Dermis microvascular lymphatic vessel endothelial cell (primary cell): ENCODE measurements at regions not wholly inside any gene's neighbourhood (a gene's known extent, or its start where the extent isn't known, plus 50 kb on each side); places are given as distances from the start of the nearest gene placed in this dataset.
A peak's percentile ranks its signal among the peaks of the same experiment; 100 is the strongest.
"Not testable (repeated sequence)": the region's sequence is repeated elsewhere in the genome, so short reads cannot be mapped to it uniquely, and the experiment has no call there.

Source experiments
- DNase-seq, 2 donors: peaks; one replicate each; pipeline versions ENCODE4 v3.0.0 to v3.0.0-alpha.2; 2010; ENCODE audit warnings: low read depth in 2 of 2

DNA sequence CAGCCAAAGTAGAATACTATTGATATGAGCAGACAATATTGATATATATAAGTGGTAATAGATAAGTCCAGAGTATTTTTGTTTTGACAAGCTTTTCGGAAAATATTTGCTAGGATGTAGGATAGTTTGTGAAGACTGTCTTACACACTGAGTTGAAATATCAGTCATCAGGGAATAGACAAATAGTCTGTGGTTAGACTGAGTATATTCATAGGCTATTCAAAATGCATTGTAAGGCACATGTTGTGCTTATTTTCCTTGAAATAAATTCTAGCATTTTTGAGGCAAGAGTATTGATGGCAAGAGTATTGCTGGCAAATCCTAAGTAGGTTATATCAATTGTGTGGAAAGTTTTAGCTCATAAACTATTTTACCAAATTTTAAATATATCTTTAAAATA is 201.1 kb downstream of the LRIG3 start:
- no peak for DNase-seq

- no peak for DNase-seq
Measured at GRCh38 chr12:58720421-58720820, 199.9 kb downstream of the LRIG3 start.

DNA sequence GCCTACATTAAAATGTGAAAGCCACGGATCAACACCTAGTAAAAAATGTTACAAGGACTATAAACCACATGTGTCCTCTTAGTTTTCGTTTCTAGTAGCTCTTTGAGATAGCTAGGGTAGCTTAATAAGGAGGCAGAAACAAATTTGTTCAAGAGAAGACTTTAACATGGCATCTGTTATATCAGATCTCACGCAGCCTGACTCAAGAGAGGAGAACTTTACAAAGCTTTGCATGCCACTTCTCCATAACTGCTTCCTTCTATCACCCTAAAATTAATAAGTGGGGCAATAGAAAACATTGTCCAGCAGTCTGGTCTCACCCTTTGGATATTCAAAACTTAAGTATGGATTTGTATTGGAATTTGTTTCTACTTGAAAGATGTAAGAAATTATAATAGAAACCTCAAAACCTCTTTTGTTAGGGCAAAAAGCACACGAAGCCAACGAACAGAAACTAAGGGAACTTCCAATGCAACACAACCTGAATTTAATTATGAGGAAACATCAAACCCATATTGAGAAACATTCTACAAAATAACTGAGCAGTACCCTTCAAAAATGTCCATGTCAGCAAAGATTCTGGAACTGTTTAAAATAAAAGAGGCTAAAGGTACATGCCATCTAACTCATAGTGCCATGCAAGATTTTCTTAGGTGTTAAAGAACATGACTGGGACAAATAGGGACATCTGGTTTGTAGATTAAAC is 194.8 kb downstream of the LRIG3 start:
- DNase-seq = no peak

GRCh38 chr12:58727521-58727920 is 192.8 kb downstream of the LRIG3 start:
- no peak for DNase-seq

- no peak for DNase-seq
Measured at GRCh38 chr12:58728397-58728796, 191.9 kb downstream of the LRIG3 start.

DNA sequence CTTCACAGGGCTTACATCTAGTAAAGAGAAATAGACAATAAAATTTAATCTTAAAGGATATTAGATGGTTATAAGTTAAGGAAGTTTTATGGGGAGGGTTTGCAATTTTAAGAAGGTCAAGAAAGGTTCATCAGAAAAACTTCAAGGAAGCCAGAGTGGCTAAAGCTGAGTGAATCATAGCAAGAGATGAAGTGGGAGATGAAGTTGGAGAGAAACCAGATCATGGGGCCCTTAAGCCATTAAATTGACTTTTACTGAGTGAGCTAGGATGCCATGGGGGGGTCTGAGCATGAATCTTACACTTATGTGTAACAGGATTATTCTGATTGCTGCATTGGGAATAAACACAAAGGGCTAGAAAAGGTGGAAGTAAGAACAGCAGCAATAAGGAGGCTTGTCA is 189.2 kb downstream of the LRIG3 start:
- DNase-seq = no peak

GRCh38 chr12:58732894-58733293 is 187.4 kb downstream of the LRIG3 start:
- no peak for DNase-seq

- DNase-seq = no peak
Measured at GRCh38 chr12:58741226-58741625, 179.1 kb downstream of the LRIG3 start.

DNA sequence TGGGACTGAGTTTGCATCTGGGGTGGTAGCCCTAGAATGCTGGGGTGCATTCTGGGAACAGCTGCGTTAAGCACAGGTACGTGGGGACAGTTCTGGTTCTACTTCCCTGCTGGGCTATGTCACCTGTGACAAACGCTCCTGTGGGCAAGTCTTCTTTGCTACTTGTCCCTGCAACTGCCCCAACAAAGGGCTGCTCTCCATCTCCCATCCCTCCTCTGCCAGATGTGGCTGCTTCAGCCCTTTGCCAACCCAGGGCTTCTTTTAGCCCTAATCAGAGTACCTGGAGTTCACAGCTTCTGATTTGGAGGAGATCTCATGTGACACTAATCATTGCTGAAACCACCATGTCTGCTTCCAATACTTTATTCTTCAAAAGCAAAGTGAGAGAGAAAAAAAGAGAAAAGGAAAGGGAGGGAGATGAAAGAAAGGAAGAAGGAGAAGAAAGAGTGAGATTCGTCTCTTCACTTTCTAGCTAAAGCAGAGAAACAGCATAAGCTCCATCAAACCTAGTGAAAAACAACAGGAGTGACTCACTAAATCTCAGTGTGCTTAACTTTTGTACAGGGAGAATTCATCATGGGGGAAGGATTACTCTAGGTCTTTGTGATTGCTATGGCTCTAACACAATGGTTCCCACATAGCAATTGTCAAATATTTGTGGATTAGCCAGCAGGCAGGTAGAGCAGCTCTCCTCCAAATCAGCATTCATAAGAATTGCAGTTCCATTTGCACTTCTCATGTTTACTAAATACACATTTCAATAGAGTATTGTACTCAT is 174.8 kb downstream of the LRIG3 start:
- no peak for DNase-seq

DNA sequence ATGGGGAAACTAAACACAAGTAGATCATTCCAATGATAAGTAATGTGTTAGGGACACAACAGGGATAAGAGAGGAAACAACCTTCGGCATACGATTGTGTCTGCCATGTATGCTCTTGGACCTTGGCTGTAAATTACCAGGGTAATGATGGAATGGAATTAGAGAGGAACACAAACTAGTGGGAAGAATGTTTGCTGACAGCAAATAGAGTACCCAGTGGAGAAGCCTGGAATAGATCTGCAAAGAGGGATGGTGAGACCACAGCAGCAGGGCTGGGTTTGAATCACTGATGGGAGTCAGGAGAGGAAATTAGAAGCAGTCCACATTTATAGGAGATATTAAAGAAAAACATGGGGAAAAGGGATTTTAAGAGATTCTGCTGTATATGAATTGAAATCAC is 172.8 kb downstream of the LRIG3 start:
- no peak for DNase-seq

DNA sequence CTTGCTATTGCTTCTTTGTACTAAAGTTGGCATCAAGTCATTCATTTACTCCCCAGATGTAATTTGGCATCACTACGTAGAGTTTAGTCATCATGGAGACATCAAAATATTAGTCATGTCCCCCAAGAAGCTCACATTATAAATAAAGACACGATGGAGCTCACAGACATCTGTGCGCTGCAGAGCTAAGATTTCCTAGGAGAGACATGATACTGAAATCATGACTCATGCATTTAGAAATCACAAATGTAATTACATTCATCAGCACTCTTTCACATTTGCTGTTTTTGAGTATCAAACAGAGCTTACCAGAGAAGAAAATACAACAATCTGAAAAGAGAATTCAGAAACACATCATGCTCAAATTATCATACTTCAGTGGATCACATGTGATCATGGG is 169.8 kb downstream of the LRIG3 start:
- DNase-seq = no peak

- DNase-seq = peak; percentile 81 to 87
Measured at GRCh38 chr12:58757422-58757821, 162.9 kb downstream of the LRIG3 start.

GRCh38 chr12:58759745-58760144 is 160.6 kb downstream of the LRIG3 start:
- DNase-seq = not testable (repeated sequence)

DNA sequence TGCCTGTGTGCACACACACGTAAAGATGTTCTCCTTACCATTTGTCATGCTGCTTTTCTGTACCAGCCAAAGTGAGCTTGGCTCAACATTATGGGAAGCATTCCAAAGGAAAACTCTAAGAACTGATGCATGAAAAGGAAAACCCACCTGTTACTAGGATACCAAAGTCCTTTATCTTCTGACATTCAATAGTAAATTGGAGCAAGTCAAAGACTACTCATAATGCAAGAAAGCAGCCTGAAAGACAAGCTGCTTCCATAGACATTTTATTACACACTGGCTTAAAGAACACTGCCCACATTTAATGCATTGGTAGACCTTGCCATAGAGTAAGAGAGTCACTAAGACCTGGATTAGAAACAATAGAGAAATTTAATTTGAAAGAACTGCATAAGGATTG is 159.0 kb downstream of the LRIG3 start:
- no peak for DNase-seq

DNA sequence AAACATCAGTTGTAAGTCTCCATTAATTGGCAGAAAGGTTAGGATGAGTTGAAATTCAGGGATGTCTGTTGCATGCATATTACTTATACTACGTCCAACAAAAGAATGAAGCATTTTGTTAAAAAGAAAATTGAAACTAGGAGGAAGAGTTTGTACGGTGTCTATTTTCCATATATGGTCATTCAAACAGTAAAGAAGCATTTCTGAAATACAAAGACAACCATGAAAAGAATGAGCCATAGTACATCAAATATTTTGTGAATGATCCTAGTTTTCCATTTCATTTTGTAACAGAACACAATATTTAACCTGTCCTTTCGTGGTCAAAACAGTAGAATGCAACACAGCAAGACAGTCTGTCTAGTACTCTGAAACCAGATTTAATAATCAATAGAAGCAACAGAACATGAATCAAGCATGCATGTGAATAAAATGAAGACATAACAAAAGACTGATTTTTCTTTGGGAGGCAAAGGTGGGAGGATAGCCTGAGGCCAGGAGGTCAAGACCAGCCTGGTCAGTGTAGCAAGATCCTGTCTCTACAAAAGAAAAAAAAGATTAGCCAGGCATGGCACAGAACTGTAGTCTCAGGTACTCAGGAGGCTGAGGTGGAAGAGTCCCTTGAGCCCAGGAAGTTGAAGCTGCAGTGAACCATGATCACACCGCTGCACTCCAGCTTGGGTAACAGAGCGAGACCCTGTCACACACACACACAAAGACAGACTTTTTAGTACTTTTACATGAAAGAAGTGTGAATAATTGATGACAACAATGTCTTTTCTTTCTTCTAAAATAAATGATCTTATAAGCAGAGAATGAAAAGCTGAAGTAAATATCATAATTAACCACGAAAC is 156.0 kb downstream of the LRIG3 start:
- no peak for DNase-seq

- DNase-seq = no peak
Measured at GRCh38 chr12:58765076-58765475, 155.2 kb downstream of the LRIG3 start.

DNA sequence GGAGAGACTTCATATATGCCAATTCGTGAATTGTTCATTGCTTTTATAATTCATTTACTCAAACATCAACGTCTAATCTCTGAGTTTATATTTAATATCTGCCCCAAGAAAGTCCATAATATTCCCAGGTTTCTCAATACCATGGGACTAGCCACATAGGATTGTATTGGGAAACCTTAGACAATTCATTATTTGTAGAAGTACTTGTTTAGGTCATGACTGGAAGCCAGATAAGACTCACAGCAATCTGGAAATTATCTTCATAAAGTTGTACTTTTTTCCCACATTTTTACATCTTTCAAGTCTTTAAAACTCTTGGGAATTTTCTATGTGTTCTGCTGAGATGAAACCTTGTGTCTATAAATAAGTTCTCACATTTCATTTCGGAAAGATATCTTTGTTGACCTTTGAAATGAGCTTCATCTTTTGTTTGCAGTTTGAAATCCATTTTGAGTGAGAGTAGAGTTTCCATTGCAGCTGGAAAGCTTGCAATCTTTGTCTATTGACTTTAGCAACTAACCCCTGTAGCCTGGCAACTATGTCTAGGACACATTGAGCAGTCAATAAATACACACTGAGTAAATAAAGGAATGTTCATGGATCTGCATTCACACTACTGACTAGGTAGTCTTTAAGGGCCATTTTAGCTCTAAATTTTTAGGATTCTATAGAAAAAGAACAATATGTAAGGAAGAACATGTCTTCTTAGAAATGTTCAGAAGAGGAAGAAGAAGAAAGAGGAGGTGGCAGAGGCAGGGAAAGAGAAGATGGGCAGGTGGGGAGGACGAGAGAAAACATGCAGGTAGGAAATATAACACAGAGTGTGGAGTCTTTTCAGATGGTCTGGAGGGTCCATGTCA is 154.4 kb downstream of the LRIG3 start:
- DNase-seq = no peak

DNA sequence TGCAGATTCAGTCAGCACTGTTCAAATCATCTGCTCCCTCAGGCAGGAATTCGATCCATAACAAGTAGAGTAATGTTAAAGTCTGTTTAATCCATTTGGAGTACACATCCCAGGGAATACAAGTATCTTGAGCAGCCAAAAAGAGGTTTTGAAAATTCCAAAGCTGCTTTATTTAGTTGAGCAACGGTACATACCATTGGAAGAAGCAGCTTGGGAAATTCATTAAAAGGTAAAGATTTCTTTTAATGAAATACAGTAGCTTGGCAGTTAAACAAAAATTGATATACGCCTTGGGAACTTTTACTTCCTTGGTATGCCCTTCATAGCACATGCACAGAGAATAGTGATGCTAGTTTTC is 153.8 kb downstream of the LRIG3 start:
- DNase-seq = no peak

DNA sequence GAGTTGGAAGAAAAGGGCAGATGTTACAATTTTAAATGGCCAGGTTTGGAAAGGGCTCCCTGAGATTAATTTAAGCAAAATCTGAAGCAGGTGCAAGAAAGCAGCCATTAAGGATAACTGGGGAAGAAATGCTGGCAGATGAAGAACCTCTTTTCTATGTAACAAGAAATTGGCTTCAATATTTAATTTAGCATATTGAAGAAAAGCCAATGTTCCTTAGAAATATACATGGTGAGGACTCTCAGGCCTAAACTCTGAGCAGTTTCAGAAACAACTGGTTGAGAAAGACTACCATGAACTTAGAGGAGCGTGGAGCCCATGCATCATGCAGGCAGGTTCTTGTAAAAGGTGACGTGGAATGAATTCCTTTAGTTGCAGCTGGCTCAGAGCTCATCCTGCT is 152.8 kb downstream of the LRIG3 start:
- DNase-seq = no peak

DNA sequence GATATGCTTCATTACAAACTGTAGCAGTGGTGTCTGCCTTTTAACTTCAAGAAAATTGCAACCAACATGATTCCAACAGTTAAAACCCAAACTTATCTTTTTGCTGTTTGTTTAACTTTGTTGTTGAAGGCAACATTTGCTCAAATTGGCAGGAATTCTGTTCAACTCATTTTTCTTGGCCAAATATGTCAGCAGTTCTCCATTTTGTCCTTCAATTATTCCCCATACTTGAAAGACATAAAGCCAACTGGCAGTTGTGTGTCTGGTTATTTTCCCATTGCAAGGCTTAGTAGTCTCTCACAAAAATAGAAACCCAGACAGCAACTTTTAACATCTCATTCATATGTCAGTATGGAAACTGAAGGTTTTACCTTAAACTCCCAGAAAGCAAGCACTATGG is 146.3 kb downstream of the LRIG3 start:
- DNase-seq = no peak

GRCh38 chr12:58774731-58775130 is 145.6 kb downstream of the LRIG3 start:
- no peak for DNase-seq
